ENCODE measurements at regions not wholly inside any gene's neighbourhood (a gene's known extent, or its start where the extent isn't known, plus 50 kb on each side); places are given as distances from the start of the nearest gene placed in this dataset.

DNA sequence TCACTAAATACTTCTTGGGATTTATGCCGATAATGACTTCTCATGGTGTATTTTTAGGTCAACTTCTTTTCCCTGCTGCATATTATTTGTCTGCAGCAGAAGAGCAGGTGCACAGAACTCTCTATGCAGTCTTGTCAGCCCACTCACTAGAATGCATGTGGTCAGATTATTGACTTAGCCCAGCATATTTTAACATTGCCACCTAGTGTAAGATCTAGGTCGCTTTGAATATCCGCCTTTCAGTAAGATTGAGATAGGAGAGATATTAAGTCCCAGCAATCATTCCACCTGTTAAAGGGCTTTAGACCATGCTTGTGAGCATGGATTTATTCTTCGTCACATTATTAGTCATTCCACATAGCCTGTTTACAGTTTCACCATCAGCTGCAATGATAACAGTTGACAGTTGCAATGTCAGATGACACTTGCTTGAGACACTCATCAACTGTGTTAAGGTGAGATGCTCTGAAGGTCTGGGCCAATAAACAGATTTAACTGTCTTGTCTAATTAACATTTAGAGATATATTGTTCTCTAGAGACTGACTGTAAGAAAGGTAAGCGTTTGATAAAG is 491.7 kb downstream of the ARL4A start:
- Histone ChIP-seq H3K4me3 (ENCODE audit: insufficient read depth, low read depth, low read length) (no peak overlapping the region), H3K27me3 (ENCODE audit: control insufficient read depth, insufficient read depth, low read length, poor library complexity, severe bottlenecking) (no peaks in the 10 kb centered on the region), H3K27ac (ENCODE audit: insufficient read depth, low read depth, low read length, poor library complexity, severe bottlenecking) (no peak overlapping the region), H3K9me3 (ENCODE audit: control insufficient read depth, low read length) (no peaks in the 10 kb centered on the region), H3K4me1 (ENCODE audit: control insufficient read depth, insufficient read depth, low read length) (no peaks in the 10 kb centered on the region), H3K36me3 (ENCODE audit: control insufficient read depth, insufficient read depth, low read length) (no peaks in the 10 kb centered on the region)
- WGBS, 2 experiments, result 89 to 100% methylated on average over 2 to 5 of the region's 5 CpGs

GRCh38 chr7:13179775-13180523 is 492.5 kb downstream of the ARL4A start:
- no peaks in the 10 kb centered on the region for H3K4me1 ChIP-seq (ENCODE audit: control insufficient read depth, insufficient read depth, low read length)
- no peaks in the 10 kb centered on the region for H3K36me3 ChIP-seq (ENCODE audit: control insufficient read depth, insufficient read depth, low read length)
- no peak overlapping the region for H3K27ac ChIP-seq (ENCODE audit: insufficient read depth, low read depth, low read length, poor library complexity, severe bottlenecking)
- H3K27me3 ChIP-seq (ENCODE audit: control insufficient read depth, insufficient read depth, low read length, poor library complexity, severe bottlenecking), result no peaks in the 10 kb centered on the region
- WGBS, 2 experiments, result 91 to 92% methylated on average over 4 to 5 of the region's 5 CpGs
- H3K4me3 ChIP-seq (ENCODE audit: insufficient read depth, low read depth, low read length), result no peak overlapping the region
- no peaks in the 10 kb centered on the region for H3K9me3 ChIP-seq (ENCODE audit: control insufficient read depth, low read length)

DNA sequence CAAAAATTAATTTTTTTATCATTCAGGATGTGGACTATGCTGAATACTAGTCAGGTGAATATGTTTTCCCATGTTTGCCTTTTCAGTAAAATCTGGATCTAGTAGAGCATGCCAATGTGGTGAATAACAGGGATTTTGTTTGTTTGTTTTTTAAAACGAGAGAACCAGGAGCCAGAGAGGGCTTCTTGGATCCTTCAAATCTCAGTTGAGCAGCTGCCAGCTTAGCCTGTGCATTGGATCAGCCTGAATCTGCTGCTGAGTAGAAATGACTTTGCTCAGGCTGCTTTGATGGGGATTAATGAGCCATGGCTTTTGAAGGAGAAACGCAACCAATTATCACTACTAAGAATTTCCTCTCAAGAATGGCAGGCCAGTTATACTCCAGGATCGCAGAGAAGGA is 493.8 kb downstream of the ARL4A start:
- Histone ChIP-seq H3K9me3 (ENCODE audit: control insufficient read depth, low read length) (no peaks in the 10 kb centered on the region), H3K4me3 (ENCODE audit: insufficient read depth, low read depth, low read length) (no peak overlapping the region)
- WGBS, 2 experiments, result 72 to 76% methylated on average over 2 to 3 of the region's 3 CpGs

GRCh38 chr7:13185139-13185538 is 497.7 kb downstream of the ARL4A start:
- Histone ChIP-seq H3K4me1 (ENCODE audit: control insufficient read depth, insufficient read depth, low read length) (no peaks in the 10 kb centered on the region), H3K9me3 (ENCODE audit: control insufficient read depth, low read length) (no peaks in the 10 kb centered on the region), H3K4me3 (ENCODE audit: insufficient read depth, low read depth, low read length) (no peak overlapping the region), H3K36me3 (ENCODE audit: control insufficient read depth, insufficient read depth, low read length) (no peaks in the 10 kb centered on the region), H3K27me3 (ENCODE audit: control insufficient read depth, insufficient read depth, low read length, poor library complexity, severe bottlenecking) (no peaks in the 10 kb centered on the region), H3K27ac (ENCODE audit: insufficient read depth, low read depth, low read length, poor library complexity, severe bottlenecking) (no peak overlapping the region)

More for the DNA sequence above, 493.8 kb downstream of the ARL4A start:
- Histone ChIP-seq H3K27ac (ENCODE audit: insufficient read depth, low read depth, low read length, poor library complexity, severe bottlenecking) (no peak overlapping the region), H3K36me3 (ENCODE audit: control insufficient read depth, insufficient read depth, low read length) (no peaks in the 10 kb centered on the region), H3K4me1 (ENCODE audit: control insufficient read depth, insufficient read depth, low read length) (no peaks in the 10 kb centered on the region), H3K27me3 (ENCODE audit: control insufficient read depth, insufficient read depth, low read length, poor library complexity, severe bottlenecking) (no peaks in the 10 kb centered on the region)

GRCh38 chr7:13188236-13188805 is 500.9 kb downstream of the ARL4A start:
- no peak overlapping the region for H3K27ac ChIP-seq (ENCODE audit: insufficient read depth, low read depth, low read length, poor library complexity, severe bottlenecking)
- no peaks in the 10 kb centered on the region for H3K9me3 ChIP-seq (ENCODE audit: control insufficient read depth, low read length)
- WGBS, 2 experiments, result 92 to 93% methylated on average over 5 of the region's 5 CpGs
- H3K4me3 ChIP-seq (ENCODE audit: insufficient read depth, low read depth, low read length), result no peak overlapping the region
- H3K27me3 ChIP-seq (ENCODE audit: control insufficient read depth, insufficient read depth, low read length, poor library complexity, severe bottlenecking), result no peaks in the 10 kb centered on the region
- H3K36me3 ChIP-seq (ENCODE audit: control insufficient read depth, insufficient read depth, low read length), result no peaks in the 10 kb centered on the region
- no peaks in the 10 kb centered on the region for H3K4me1 ChIP-seq (ENCODE audit: control insufficient read depth, insufficient read depth, low read length)

GRCh38 chr7:13188922-13189321 is 501.5 kb downstream of the ARL4A start:
- WGBS, 2 experiments, result 96 to 100% methylated on average over 1 of the region's 1 CpG
- Histone ChIP-seq H3K27ac (ENCODE audit: insufficient read depth, low read depth, low read length, poor library complexity, severe bottlenecking) (no peak overlapping the region), H3K9me3 (ENCODE audit: control insufficient read depth, low read length) (no peaks in the 10 kb centered on the region), H3K27me3 (ENCODE audit: control insufficient read depth, insufficient read depth, low read length, poor library complexity, severe bottlenecking) (no peaks in the 10 kb centered on the region), H3K4me1 (ENCODE audit: control insufficient read depth, insufficient read depth, low read length) (no peaks in the 10 kb centered on the region), H3K4me3 (ENCODE audit: insufficient read depth, low read depth, low read length) (no peak overlapping the region), H3K36me3 (ENCODE audit: control insufficient read depth, insufficient read depth, low read length) (no peaks in the 10 kb centered on the region)

DNA sequence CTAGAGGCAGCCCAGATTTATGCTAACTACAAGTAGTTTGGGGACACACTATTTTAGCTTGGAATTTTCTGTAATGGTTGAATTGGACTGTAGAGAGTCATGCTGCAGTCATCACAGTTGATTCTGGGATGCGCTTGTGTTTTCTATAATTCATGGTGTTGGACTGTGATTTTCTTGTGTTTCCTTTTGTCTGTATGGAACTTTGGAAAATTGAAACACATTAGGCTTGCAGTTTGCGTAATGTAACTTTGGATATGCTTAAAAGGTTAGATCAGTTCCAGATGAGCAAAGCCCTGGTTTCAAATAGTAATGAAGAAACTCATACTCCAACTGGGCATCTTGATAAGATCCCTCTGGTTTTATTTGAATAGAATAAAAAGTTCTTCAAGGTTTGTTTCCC is 502.2 kb downstream of the ARL4A start:
- H3K36me3 ChIP-seq (ENCODE audit: control insufficient read depth, insufficient read depth, low read length), result no peaks in the 10 kb centered on the region
- no peaks in the 10 kb centered on the region for H3K4me1 ChIP-seq (ENCODE audit: control insufficient read depth, insufficient read depth, low read length)
- 58 to 74% methylated on average over 2 of the region's 2 CpGs for WGBS, 2 experiments

DNA sequence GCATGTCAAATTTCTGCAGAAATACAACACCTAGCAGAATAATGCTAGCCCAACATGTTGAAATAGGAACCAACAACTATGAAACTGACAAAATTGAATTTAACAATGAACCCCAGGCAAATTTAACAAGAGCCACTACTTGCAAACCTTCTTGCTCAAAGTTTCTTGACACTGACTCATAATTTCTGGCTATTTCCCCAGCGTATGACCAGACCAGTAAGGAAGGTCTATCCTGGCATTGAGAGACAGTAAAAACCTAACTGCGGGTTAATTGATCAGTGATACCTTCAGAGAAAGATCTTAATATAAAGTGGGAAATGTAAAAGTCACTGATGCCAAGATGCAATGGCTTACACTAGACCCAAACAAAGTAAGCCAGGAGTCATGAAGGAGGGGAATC is 510.1 kb downstream of the ARL4A start:
- H3K27ac ChIP-seq (ENCODE audit: insufficient read depth, low read depth, low read length, poor library complexity, severe bottlenecking), result no peak overlapping the region
- H3K4me3 ChIP-seq (ENCODE audit: insufficient read depth, low read depth, low read length), result no peak overlapping the region
- H3K36me3 ChIP-seq (ENCODE audit: control insufficient read depth, insufficient read depth, low read length), result no peaks in the 10 kb centered on the region
- no peaks in the 10 kb centered on the region for H3K27me3 ChIP-seq (ENCODE audit: control insufficient read depth, insufficient read depth, low read length, poor library complexity, severe bottlenecking)
- no peaks in the 10 kb centered on the region for H3K9me3 ChIP-seq (ENCODE audit: control insufficient read depth, low read length)
- 67 to 74% methylated on average over 2 of the region's 2 CpGs for WGBS, 2 experiments
- no peaks in the 10 kb centered on the region for H3K4me1 ChIP-seq (ENCODE audit: control insufficient read depth, insufficient read depth, low read length)

More for the DNA sequence above, 502.2 kb downstream of the ARL4A start:
- Histone ChIP-seq H3K27ac (ENCODE audit: insufficient read depth, low read depth, low read length, poor library complexity, severe bottlenecking) (no peak overlapping the region), H3K9me3 (ENCODE audit: control insufficient read depth, low read length) (no peaks in the 10 kb centered on the region), H3K4me3 (ENCODE audit: insufficient read depth, low read depth, low read length) (no peak overlapping the region), H3K27me3 (ENCODE audit: control insufficient read depth, insufficient read depth, low read length, poor library complexity, severe bottlenecking) (no peaks in the 10 kb centered on the region)

DNA sequence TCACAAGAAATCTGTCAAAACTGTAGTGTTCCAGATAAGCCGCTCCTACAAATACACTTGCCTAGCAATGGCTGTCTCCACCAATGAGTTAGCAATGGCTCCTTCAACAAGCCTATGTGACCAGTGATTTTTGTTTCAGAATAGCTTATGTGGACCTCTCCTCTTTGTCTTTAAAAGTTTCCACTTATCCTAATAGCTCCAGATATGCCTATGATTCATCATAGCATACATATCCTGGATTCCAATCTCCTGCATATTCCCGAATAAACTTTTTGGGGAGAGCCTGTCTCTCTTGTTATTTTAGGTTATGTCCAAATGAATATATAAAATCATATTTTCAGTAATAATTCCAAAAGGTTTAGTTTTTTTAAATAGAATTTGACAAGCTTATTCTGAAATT is 510.6 kb downstream of the ARL4A start:
- Histone ChIP-seq H3K36me3 (ENCODE audit: control insufficient read depth, insufficient read depth, low read length) (no peaks in the 10 kb centered on the region), H3K27ac (ENCODE audit: insufficient read depth, low read depth, low read length, poor library complexity, severe bottlenecking) (no peak overlapping the region), H3K4me1 (ENCODE audit: control insufficient read depth, insufficient read depth, low read length) (no peaks in the 10 kb centered on the region), H3K4me3 (ENCODE audit: insufficient read depth, low read depth, low read length) (no peak overlapping the region), H3K9me3 (ENCODE audit: control insufficient read depth, low read length) (no peaks in the 10 kb centered on the region), H3K27me3 (ENCODE audit: control insufficient read depth, insufficient read depth, low read length, poor library complexity, severe bottlenecking) (no peaks in the 10 kb centered on the region)
- 93 to 96% methylated on average over 1 of the region's 2 CpGs for WGBS, 2 experiments

- 88 to 100% methylated on average over 1 to 2 of the region's 2 CpGs for WGBS, 2 experiments
Observed at GRCh38 chr7:13198727-13199126, 511.3 kb downstream of the ARL4A start.

More at GRCh38 chr7:13198727-13199126, 511.3 kb downstream of the ARL4A start:
- Histone ChIP-seq H3K36me3 (ENCODE audit: control insufficient read depth, insufficient read depth, low read length) (no peaks in the 10 kb centered on the region), H3K9me3 (ENCODE audit: control insufficient read depth, low read length) (no peaks in the 10 kb centered on the region), H3K27me3 (ENCODE audit: control insufficient read depth, insufficient read depth, low read length, poor library complexity, severe bottlenecking) (no peaks in the 10 kb centered on the region), H3K27ac (ENCODE audit: insufficient read depth, low read depth, low read length, poor library complexity, severe bottlenecking) (no peak overlapping the region), H3K4me3 (ENCODE audit: insufficient read depth, low read depth, low read length) (no peak overlapping the region), H3K4me1 (ENCODE audit: control insufficient read depth, insufficient read depth, low read length) (no peaks in the 10 kb centered on the region)
